NCI-H524 treated with DMSO at 0.1 percent for 48 hours (cell line): ENCODE measurements at regions not wholly inside any gene's neighbourhood (a gene's known extent, or its start where the extent isn't known, plus 50 kb on each side); places are given as distances from the start of the nearest gene placed in this dataset.
"Not testable (repeated sequence)": the region's sequence is repeated elsewhere in the genome, so short reads cannot be mapped to it uniquely, and the experiment has no call there.

Experiments used
- DNase-seq: peaks from one replicate; lab custom pipeline; 2025; lab: John Stamatoyannopoulos, UW

DNA sequence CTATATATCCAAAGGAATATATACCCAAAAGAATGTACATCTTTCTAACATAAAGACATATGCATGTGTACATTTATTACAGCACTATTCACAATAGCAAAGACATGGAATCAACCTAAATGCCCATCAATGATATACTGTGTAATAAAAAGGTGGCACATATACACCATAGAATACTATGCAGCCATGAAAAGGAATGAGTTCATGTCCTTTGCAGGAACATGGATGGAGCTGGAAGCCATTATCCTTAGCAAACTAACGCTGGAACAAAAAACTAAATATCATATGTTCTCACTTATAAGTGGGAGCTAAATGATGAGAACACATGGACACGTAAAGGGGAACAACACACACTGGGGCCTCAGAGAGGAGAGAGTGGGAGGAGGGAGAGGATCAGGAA is 365.7 kb upstream of the FTMT start:
- DNase-seq, result not testable (repeated sequence)

DNA sequence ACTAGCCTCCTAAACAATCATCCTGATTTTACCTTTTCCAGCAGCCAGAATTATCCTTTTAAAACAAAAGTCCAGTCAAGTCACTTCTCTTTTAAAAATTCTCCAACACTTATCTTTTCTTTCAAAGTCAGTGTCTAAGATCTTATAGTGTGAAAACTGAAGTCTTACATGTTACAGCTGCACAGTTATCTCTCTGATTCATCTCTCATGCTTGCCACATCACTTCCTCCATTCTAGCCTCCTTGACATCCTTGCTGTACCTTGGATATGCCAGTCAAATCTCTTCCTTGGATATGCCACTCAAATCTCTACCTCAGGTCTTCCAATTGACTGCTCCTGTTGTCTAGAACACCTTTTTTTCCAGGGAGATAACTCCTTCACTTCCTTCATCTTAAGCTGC is 361.7 kb upstream of the FTMT start:
- no peak for DNase-seq

DNA sequence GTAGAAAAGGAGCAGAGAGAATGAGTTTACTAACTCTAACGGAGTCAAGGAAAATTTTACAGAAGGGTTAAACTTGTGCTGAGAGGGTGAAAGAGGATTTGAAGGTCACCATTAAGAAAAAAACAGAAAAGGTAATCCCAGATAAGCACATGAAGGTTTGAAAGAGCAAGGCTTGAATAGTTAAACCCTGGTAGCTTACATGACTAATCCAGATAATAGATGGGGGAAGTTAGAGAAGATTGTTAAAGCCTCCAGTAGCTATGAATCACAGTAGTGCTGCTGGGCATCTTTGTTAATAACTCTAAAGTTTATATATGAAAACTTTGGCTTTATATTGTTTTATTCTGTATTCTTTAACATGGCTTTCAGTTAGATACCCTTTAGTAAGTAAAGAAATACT is 354.5 kb upstream of the FTMT start:
- DNase-seq, result no peak

DNA sequence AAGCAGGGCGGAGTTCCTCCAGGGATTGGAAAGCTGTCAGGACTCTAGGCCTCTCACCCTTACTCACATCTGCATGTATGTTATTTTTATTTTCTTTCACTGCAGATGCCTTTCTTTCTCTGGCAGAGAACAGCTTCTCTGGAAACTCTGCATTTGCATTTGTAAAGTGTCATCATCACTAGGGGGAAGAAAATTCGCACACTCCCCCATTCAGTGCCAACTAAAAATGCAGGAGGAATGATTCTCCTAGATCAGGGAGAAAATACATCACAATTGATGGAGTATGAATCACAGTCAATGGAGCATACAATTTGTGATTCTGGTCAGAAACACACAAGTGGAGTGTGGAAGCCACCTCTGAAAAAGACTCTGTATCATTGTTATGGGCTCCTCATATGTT is 351.4 kb upstream of the FTMT start:
- DNase-seq, result no peak

DNA sequence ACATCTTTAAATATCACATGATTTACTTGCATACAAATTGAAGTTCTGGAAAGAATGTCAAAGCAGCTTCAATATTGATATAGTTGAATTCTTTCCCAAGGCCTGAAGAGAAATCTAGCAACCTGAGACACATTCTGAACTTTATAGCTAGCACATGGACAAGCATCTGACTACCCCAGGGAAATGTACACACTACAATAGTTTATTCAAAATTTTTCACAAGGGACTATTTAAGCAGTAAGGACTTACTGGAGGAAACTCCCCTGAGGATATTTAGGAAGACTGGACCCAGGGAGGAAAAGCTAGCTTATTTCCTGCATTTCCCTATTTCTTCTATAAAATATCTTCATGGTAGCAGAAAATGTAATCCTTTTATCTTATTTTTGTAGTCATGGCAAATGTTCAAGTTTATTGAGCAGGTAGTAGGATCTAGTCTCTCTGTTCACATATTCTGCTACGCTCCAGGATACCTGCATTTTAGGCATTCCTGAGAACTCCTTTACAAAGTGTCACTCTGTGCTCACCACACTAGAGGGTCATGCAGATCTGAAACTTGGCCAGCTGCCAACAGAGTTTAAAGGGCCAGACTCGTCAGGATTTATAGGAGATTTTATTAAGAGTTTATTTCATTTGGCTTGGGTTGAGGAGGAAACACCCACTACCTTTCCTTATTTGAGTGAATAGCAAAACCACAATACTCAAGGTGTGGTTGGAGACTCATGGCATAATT is 348.4 kb upstream of the FTMT start:
- DNase-seq, result peak; percentile 2

DNA sequence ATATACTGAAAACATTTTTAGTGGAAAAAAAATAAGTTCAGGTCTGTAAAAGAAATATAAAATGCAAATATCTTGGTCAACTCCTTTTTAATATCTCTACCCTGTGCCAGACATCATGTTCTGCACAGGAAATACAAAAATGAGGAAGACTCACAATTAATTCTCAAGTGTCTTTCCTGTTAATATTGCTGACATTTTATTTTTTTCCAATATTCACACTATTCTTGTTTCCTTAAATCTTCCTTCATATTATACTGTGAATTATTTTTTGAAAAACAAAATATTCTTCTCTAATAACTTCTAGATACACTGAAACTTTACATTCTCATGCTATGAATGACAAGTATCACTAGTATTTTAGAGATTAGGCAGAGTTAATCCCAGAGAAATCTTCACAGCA is 334.7 kb upstream of the FTMT start:
- no peak for DNase-seq

DNA sequence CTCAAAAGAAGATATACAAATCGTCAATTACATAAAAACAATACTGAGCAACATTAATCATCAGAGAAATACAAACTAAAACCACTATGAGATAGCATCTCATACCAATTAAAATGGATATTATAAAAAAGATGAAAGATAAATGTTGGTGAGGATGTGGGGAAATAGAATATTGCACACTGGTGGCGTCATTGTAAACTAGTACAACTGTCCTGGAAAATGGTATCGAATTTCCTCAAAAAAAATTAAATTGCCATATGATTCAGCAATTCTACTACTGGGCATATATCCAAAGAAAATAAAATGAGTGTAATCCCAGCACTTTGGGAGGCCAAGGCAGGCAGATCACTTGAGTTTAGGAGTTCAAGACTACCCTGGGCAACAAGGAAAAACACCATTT is 326.0 kb upstream of the FTMT start:
- no peak for DNase-seq

DNA sequence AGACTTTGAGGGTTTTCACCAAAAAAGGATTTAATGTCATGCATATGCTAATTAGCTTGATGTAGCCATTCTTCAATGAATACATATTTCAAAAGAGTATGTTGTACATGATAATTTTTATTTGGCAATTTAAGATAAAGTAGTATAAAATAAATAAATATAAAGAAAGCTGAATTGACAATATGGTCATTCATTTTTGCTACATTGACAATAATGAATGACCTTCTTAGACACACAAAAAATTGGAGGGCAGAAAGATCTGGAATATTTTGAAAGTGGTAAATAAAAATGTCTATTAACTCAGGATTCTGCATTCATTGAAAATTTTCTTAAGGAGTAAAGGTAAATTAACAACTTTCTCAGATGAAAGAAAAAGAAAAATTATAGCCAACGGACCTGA is 324.8 kb upstream of the FTMT start:
- DNase-seq, result no peak

DNA sequence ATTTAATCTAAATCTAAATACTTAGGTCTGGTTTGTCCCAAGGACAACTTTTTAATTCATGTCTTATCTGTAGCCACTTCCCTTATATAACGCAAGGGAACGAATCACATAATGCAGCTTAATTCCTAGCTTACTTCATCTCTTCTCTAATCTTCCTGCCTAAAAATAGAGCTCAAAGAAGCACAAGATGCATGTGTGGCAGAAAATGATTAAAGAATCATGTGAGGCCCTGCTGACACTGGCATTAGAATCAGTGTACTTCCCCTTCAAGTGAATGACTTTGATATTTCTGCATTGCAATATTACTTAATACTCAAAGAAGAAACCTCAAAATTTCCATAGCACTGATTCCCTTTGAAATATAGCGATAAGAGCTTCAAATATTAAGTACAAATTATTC is 317.9 kb upstream of the FTMT start:
- DNase-seq, result no peak

DNA sequence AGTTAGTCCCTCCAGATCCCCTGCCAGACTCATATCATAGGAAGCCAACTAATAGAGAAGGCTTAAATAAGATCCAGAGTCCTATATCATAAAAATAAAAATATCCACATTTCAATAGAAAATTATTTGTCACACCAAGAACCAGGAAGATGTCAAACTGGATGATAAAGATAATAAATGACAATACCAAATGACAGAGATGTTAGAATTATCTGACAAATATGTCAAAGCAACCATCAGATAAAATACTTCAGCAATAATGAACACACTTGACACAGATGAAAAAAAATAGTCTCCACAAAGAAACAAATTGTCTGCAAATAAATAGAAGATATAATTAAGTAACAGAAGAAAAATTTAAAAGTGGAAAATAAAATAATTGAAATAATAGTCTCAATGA is 300.7 kb upstream of the FTMT start:
- DNase-seq, result no peak

DNA sequence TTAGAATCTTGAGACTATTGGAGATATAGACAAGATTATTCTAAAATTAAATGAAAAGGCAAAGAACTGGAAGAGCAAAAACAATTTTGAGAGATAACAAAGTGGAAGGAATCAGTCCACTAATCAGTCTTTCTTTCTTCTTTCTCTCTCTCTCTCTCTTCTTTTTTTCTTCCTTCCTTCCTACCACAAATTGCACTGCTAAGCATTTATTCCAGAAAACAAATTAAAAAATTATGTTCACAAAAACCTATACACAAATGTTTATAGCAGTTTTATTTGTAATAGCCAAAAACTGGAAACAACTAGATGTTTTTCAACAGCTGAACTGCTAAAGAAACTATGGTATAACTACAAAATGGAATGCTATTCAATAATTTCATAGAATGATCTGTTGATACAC is 291.9 kb upstream of the FTMT start:
- no peak for DNase-seq

DNA sequence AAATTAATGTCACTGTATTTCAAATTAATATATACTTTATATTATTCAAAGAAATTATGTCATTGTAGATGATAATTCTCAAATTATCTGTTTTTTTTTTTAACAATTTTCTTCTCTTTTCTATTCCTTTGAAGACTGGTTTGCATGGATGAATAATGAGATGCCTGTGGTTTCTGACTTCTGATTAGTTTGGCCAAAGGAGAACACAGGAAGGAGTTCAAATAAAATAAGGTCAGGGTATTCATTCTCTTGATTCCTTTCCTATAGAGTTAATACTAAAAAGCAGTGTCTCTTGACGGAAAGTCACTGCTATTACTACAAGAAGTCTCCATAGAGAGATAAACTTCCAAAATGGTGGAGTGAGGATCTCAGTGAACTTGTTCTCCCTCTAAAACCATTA is 279.6 kb upstream of the FTMT start:
- DNase-seq, result no peak

DNA sequence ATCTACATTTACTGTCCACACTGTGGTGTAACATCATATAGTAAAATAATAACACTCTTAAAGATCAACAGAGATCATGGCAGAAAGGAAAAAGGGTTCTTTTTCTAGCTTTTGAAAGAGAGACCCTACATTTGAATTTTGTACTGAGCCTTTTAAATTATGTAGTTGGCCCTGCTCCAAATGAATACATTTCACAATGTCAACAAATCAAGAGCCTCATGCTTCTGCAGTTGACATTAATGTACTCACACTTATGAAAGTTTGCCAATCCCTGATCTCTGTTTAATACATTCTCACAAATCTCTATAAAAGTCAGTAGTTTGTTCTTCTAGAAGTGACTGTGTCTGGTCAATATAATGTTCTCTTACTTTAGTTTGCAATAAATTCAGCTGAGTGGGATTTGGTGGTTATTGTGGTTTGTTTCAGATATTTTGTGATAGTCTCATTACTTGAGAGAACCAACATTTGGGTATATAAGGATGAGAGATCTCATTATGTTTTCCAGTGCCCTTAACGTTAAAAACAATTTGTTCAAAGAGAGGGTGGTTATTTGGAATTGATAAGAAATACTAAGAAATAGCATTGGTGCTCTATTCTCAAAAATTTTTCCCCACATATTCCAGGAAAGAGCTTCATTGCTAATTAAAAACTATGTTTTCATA is 277.8 kb upstream of the FTMT start:
- DNase-seq, result no peak

DNA sequence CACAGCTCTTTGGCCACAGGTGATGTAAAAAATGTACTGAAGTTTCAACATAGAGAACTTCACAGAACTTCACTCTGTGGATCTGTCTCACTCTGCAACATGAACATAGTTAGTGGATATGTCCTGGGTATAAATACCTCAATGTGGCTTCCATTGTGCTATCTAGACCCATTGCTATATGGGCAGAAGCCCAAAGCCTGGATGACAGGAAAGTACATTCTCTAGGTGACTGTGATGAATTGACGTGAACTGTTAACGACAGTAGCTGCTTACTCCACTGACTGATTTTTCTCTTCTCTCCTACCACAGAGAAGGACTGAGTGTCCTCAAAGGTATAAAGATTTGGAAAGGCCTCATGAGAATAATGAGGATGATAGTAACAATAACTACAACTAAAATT is 270.1 kb upstream of the FTMT start:
- DNase-seq, result no peak

DNA sequence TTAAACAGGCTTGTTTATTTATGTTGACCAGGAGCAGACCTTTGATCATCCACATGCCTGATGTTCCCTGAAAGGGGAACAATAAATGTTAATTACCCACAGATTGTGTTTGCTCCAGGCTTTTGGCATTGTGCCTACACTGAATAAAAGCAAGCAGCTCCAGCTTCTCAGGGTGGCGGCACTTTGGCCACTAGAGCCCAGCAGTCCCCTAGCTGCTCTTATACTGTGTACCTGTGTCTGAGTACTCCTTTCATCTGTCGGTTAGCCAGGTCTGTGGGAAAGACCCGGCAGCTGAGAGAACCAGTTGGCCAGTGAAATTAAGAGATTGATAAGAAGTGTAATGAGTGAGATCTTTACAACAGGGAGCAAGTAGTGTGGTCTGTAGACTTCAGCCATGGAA is 254.8 kb upstream of the FTMT start:
- DNase-seq, result no peak

DNA sequence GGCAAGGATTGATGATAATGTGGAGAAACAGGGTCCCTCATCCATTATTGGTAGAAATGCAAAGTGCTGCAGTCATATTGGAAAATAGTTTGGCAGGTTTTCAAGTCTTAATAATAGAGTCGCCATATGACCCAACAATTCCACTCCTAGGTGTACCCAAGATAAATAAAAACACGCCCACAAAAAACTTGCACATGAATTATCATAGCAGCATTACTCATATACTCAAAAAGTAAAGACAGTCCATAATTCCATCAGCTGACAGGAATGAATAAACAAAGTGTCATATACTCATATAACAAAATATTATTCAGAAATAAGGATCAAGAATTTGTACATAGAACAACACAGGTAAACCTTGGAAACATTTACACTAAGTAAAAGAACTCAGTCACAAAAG is 242.9 kb upstream of the FTMT start:
- no peak for DNase-seq

DNA sequence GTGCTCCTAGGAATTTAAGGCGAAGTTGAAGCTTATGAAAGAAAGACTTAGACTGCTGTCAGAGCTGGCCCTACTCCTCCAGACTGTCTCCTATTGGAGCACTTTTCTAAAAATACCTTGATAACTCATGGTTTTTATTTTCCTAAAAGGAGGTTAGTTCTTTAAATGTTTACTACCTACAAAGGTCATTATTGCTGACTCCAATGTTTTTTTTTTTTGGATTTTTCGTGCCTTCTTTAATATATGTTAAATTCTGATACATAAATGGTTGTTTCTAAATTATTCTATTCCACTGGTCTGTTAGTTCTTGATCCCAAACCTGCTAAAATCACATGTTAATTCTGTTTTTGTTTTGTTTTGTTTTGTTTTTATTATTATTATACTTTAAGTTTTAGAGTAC is 227.6 kb upstream of the FTMT start:
- DNase-seq, result no peak

DNA sequence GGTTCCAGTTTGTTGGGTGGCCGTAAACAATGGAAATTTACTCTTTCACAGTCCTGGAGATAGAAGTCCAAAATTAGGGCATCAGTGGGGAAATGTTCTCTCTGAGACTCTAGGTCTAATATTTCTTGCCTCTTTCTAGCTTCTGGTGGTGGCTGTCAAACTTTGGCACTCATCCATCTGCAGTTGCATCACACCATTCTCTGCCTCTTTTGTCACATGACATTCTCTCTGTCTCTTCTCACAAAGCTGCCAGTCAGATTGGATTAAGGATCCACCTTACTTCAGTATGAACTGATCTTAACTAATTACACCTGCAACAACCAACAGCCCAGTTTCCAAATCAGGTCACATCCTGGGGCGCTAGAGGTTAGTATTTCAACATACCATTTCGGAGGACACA is 222.9 kb upstream of the FTMT start:
- no peak for DNase-seq

DNA sequence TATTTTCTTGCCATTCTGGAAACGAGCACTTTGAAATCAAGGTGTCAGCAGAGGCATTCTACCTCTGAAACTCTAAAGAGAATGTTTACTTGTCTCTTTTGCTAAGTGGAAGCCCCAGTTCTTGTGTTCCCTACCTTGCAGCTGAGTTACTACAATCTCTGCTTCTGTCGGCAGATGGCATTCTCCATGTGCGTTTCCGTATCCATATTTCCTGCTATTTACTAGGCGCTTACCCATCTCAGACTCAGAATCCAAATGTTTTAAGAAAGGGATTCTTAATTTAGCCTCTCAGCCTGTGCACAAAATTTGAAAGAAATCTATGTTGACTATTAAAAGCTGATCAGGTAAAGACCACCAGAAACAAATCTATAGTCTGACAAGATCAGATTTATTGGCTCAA is 221.3 kb upstream of the FTMT start:
- DNase-seq, result no peak

DNA sequence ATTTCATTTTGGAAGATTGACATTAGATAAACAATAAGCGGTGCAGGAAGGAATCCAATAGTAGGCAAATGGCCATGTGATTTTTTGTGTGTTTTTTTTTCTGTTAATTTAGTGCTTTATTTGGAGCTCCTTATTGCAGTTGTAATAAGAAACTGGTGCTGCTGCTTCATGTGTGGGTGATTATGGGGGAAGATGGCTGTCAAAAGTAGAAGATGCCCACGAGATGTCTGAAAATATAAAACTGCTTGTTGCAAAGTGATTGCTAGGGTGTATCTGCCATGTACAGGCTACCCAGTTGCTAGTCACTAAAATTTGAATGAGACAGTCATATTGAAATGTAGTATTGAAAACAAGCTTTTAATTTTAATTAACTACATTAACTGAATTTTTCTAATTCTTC is 216.7 kb upstream of the FTMT start:
- DNase-seq, result no peak

DNA sequence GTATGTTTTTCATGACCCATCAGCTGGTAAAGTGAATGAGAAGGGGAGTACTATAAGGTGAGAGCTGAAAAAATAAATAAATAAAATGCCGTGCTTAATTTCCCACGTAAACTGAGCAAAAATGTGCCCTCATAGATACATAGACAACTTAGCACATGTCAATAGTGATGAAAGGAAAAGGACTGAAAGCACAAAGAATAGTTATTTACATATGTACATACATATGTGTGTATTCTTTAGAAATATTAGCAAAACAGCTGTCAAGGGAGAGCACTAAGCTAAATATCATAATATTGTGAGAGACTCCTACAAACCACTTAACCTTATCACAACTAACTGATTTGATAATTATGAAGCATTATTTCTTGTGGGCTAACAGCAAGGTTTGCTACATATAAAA is 213.6 kb upstream of the FTMT start:
- no peak for DNase-seq

DNA sequence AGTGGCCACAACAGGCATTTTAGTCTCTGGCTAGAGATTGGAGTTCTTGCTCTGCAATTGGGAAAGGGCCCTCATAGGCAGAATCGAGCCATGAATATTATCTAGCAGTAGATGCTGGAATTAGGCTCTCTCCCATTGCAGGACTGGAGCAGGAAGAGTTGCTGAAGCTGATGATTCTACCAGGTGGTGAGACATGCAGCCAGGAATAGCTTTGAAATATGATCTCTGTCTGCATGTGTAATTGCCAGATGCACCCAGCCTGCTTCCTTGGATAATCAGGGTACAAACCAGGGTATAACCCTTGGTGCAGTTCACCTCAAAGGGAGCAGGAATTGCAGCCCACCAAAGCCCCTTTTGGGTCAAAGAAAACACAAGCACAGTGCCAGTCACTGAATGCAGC is 211.4 kb upstream of the FTMT start:
- DNase-seq, result peak; percentile 11

DNA sequence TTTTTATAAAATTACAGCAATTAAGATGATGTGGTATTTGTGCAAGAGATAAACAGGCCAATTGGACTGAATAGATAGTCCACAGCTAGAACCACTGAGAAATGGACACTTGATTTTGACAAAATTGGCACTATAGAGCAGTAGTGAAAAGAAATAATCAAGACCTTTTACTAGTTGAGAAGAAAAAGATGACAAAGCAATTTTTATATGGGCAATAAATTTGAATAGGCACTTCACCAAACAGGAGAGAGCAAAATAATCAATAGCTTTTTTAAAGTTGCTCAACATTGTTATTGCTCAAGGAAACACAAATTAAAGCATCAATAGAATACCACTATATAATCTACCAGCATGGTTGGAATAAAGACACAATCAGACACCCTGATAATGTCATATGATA is 193.5 kb upstream of the FTMT start:
- no peak for DNase-seq

DNA sequence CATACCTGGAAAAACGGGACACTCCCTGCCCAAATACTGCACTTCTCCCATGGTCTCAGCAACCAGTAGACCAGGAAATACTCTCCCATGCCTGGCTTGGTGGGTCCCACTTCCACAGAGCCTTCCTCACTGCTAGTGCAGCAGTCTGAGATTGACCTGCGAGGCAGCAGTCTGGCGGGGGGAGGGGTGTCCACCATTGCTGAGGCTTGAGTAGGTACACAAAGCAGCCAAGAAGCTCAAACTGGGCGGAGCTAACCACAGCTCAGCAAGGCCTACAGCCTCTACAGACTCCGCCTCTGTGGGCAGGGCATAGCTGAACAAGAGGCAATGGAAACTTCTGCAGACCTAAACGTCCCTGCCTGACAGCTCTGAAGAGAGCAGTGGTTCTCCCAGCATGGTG is 191.5 kb upstream of the FTMT start:
- no peak for DNase-seq
